CD4-positive, alpha-beta T cell treated with Interleukin-6 for 4 hours (primary cell): ENCODE measurements at regions not wholly inside any gene's neighbourhood (a gene's known extent, or its start where the extent isn't known, plus 50 kb on each side); places are given as distances from the start of the nearest gene placed in this dataset.

ENCODE experiments used
- DNase-seq: peaks from one replicate; pipeline ENCODE4 v3.0.0-alpha.2; 2020; ENCODE audit warnings: mixed read lengths

GRCh38 chr2:18373664-18374063 is 186.8 kb downstream of the RDH14 start:
- no peak for DNase-seq

- DNase-seq: no peak
These were observed 187.4 kb downstream of the RDH14 start for GRCh38 chr2:18373081-18373480.

GRCh38 chr2:18372641-18373040 is 187.8 kb downstream of the RDH14 start:
- no peak for DNase-seq

GRCh38 chr2:18369760-18370159 is 190.7 kb downstream of the RDH14 start:
- DNase-seq: no peak

- no peak for DNase-seq
These were observed 192.4 kb downstream of the RDH14 start for GRCh38 chr2:18368008-18368407.

GRCh38 chr2:18365342-18365741 is 195.1 kb downstream of the RDH14 start:
- no peak for DNase-seq

GRCh38 chr2:18363348-18363747 is 197.1 kb downstream of the RDH14 start:
- no peak for DNase-seq

- no peak for DNase-seq
These were observed 197.8 kb downstream of the RDH14 start for GRCh38 chr2:18362696-18363095.

- no peak for DNase-seq
These were observed 202.9 kb downstream of the RDH14 start for GRCh38 chr2:18357537-18357936.

GRCh38 chr2:18356676-18357075 is 203.8 kb downstream of the RDH14 start:
- DNase-seq: no peak

- DNase-seq: no peak
These were observed 211.0 kb downstream of the RDH14 start for GRCh38 chr2:18349421-18349820.

- no peak for DNase-seq
These were observed 213.6 kb downstream of the RDH14 start for GRCh38 chr2:18346874-18347273.

- DNase-seq: no peak
These were observed 214.1 kb downstream of the RDH14 start for GRCh38 chr2:18346344-18346743.

GRCh38 chr2:18345848-18346247 is 214.6 kb downstream of the RDH14 start:
- DNase-seq: no peak

GRCh38 chr2:18342901-18343300 is 217.6 kb downstream of the RDH14 start:
- no peak for DNase-seq

- DNase-seq: no peak
These were observed 221.1 kb downstream of the RDH14 start for GRCh38 chr2:18339326-18339725.

- no peak for DNase-seq
These were observed 223.5 kb downstream of the RDH14 start for GRCh38 chr2:18336975-18337374.

- no peak for DNase-seq
These were observed 228.0 kb downstream of the RDH14 start for GRCh38 chr2:18332477-18332876.

- no peak for DNase-seq
These were observed 235.3 kb downstream of the RDH14 start for GRCh38 chr2:18325118-18325517.

- no peak for DNase-seq
These were observed 240.5 kb downstream of the RDH14 start for GRCh38 chr2:18319987-18320386.

- no peak for DNase-seq
These were observed 243.4 kb downstream of the RDH14 start for GRCh38 chr2:18317017-18317416.

- DNase-seq: no peak
These were observed 247.6 kb downstream of the RDH14 start for GRCh38 chr2:18312818-18313217.

- DNase-seq: no peak
These were observed 248.8 kb downstream of the RDH14 start for GRCh38 chr2:18311420-18312195.

GRCh38 chr2:18309627-18310026 is 250.8 kb downstream of the RDH14 start:
- DNase-seq: no peak

- DNase-seq: no peak
These were observed 251.3 kb downstream of the RDH14 start for GRCh38 chr2:18309188-18309587.
